ENCODE measurements at regions not wholly inside any gene's neighbourhood (a gene's known extent, or its start where the extent isn't known, plus 50 kb on each side); places are given as distances from the start of the nearest gene placed in this dataset.
"Not testable (repeated sequence)": the region's sequence is repeated elsewhere in the genome, so short reads cannot be mapped to it uniquely, and the experiment has no call there.

DNA sequence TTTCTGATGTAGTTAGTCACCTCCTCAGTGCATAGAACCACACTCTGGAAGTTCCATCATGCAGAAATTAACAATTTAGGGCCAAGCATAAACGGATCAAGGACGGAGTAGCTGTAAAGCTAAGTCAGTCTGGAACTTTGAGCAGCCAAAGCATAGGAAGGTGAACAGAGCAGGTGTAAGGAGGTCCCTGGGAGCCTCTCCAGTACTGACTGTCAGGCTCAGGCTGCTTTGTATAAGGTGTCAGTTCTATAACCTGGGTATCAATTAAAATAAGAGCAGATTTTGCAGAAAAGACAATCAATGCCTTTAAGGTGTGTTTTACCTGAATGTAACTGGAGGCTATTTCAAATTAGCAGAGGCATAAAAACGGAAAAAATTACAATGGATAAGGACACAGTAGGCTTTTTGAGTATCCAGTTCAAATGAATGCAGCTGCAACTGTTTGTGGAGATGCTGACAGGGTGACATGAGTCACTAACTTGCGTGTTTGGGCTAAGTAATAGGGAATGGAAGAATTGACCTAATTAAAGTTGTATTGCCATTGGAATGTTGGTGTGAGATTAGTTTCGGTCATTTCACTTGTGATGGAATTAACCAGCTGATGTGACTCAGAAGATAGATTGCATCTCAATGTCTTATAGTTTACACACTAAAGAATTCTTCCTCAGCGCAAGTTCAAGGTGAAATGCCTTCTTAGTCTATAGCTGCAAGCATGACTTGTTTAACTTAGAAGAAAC, 417.9 kb upstream of the CNTNAP2 start (continued):
- TF ChIP-seq CREB1 (IDR thresholded peaks at IDR 0.05): no peak

DNA sequence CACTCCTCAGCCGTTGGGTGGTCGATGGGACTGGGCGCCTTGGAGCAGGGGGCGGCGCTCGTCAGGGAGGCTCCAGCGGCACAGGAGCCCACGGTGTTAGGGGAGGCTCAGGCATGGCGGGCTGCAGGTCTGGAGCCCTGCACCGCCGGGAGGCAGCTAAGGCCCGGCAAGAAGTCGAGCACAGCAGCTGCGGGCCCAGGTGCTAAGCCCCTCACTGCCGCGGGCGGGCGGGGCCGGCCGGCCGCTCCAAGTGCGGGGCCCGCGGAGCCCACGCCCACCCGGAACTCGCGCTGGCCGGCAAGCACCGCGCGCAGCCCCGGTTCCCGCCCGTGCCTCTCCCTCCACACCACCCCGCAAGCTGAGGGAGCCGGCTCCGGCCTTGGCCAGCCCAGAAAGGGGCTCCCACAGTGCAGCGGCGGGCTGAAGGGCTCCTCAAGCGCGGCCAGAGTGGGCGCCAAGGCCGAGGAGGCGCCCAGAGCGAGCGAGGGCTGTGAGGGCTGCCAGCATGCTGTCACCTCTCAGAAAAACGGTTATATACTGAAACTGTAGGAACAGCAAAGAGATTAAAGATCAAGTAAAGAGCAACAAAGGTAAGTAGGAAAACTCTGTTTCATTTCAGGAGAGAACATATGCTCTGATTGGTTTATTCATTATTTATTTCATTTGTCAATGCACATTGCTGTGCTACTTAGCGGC, 419.0 kb upstream of the CNTNAP2 start:
- H3K9me3 ChIP-seq (ENCODE audit: insufficient read depth in 2 of 2, low read depth in 1 of 2, low read length in 1 of 2); H3K79me2 ChIP-seq (ENCODE audit: control insufficient read depth in 1 of 2, insufficient read depth in 2 of 2, low read length in 2 of 2); H2BK20ac ChIP-seq (ENCODE audit: low read length); H3K14ac ChIP-seq (ENCODE audit: insufficient read length); H3K27ac ChIP-seq (ENCODE audit: low read depth, low read length); H3K9ac ChIP-seq (replicated peaks in 1 of 4; ENCODE audit: extremely low read depth in 1 of 4, low read depth in 3 of 4, low read length in 3 of 4); H3K23ac ChIP-seq (ENCODE audit: insufficient read length); H2BK5ac ChIP-seq (ENCODE audit: low read depth, low read length); POLR2A ChIA-PET (ENCODE audit: partially characterized antibody); H4K20me1 ChIP-seq (replicated peaks in 1 of 2; ENCODE audit: control insufficient read depth in 1 of 2, insufficient read depth in 2 of 2, low read length in 2 of 2); H2BK120ac ChIP-seq (replicated peaks; ENCODE audit: low read depth, low read length); H4K5ac ChIP-seq (ENCODE audit: insufficient read length, low read depth, low read length); H3K56ac ChIP-seq (replicated peaks; ENCODE audit: insufficient read length, low read depth, low read length); CTCF ChIA-PET (ENCODE audit: partially characterized antibody); H2BK15ac ChIP-seq (ENCODE audit: low read length); H3K4me2 ChIP-seq (ENCODE audit: insufficient read depth in 1 of 2, low read depth in 2 of 2, low read length in 2 of 2); H3K18ac ChIP-seq (ENCODE audit: extremely low read depth, low read length); H2BK12ac ChIP-seq (ENCODE audit: low read depth, low read length); H3K4me1 ChIP-seq (replicated peaks in 1 of 4; ENCODE audit: control insufficient read depth in 3 of 4, insufficient read depth in 4 of 4, low read length in 3 of 4); H3K4me3 ChIP-seq (ENCODE audit: extremely low read depth in 1 of 4, insufficient read depth in 2 of 4, low read depth in 3 of 4, low read length in 4 of 4); H3K23me2 ChIP-seq (ENCODE audit: low read depth, low read length); H3K79me1 ChIP-seq (ENCODE audit: low read depth, low read length); H3K36me3 ChIP-seq (ENCODE audit: control insufficient read depth in 2 of 4, insufficient read depth in 4 of 4, low read length in 3 of 4); H2AK5ac ChIP-seq (ENCODE audit: low read depth, low read length); H2AFZ ChIP-seq (ENCODE audit: low read length); FAIRE-seq; H3K27me3 ChIP-seq (replicated peaks in 1 of 4; ENCODE audit: control insufficient read depth in 3 of 4, extremely low read depth in 1 of 4, insufficient read depth in 3 of 4, low read length in 3 of 4); H4K91ac ChIP-seq (replicated peaks; ENCODE audit: insufficient read length, low read length); DNase-seq (ENCODE audit: low read depth in 1 of 2, low spot score in 2 of 2); H4K8ac ChIP-seq (ENCODE audit: extremely low read depth, insufficient read depth, low read length); H3K4ac ChIP-seq (replicated peaks; ENCODE audit: insufficient read length, low read depth, low read length): not testable (repeated sequence)
- WGBS, 2 experiments (ENCODE audit: extremely low coverage in 1 of 2, insufficient coverage in 1 of 2, insufficient read length in 1 of 2, insufficient replicate concordance in 2 of 2, low coverage in 1 of 2, low lambda C conversion rate in 2 of 2, missing lambda C conversion rate in 1 of 2): 94% methylated on average over 21 of the region's 49 CpGs; no CpG with 5 or more reads in 1 of the 2 experiments
